MCF 10A (cell line): ENCODE measurements at regions not wholly inside any gene's neighbourhood (a gene's known extent, or its start where the extent isn't known, plus 50 kb on each side); places are given as distances from the start of the nearest gene placed in this dataset.
"Not testable (repeated sequence)": the region's sequence is repeated elsewhere in the genome, so short reads cannot be mapped to it uniquely, and the experiment has no call there.

Source experiments
- BruUV-seq: library from RNA; stranded (reverse); fragments of 400-500 nt; replicated peaks from 2 replicates; lab custom pipeline; 2021; lab: Mats Ljungman, UMichigan
- CTCF ChIA-PET: fragments of 300-600 bp; sonication (Branson Sonifier 250); formaldehyde crosslinking; extraction: SDS; loops from one replicate; lab custom pipeline; 2021; ENCODE audit warnings: antibody characterized with exemption, inconsistent platforms; lab: Yijun Ruan, JAX
- POLR2A ChIA-PET: fragments of 300-600, 350-650 bp; sonication (Branson Sonifier 250); formaldehyde crosslinking; extraction: SDS; loops from one replicate; lab custom pipeline; 2020; ENCODE audit warnings: antibody characterized with exemption, inconsistent platforms; lab: Yijun Ruan, JAX
- DNase-seq: peaks from one replicate; pipeline ENCODE4 v3.0.0-alpha.2; 2018; ENCODE audit not compliant: unreplicated experiment
- H3K27ac Mint-ChIP-seq: one replicate; pipeline ENCODE4 v1.8.0; 2022; ENCODE audit warnings: mild to moderate bottlenecking, low read depth, mixed read lengths; ENCODE audit not compliant: unreplicated experiment
- H3K27me3 Mint-ChIP-seq: one replicate; pipeline ENCODE4 v1.8.0; 2022; ENCODE audit warnings: mixed read lengths; ENCODE audit not compliant: insufficient read depth, unreplicated experiment
- H3K36me3 Mint-ChIP-seq: one replicate; pipeline ENCODE4 v1.8.0; 2022; ENCODE audit warnings: mild to moderate bottlenecking, moderate library complexity, mixed read lengths; ENCODE audit not compliant: insufficient read depth, unreplicated experiment
- H3K4me1 Mint-ChIP-seq: one replicate; pipeline ENCODE4 v1.8.0; 2022; ENCODE audit warnings: mixed read lengths; ENCODE audit not compliant: insufficient read depth, unreplicated experiment
- H3K4me3 Mint-ChIP-seq: one replicate; pipeline ENCODE4 v1.8.0; 2022; ENCODE audit warnings: mild to moderate bottlenecking, moderate library complexity, mixed read lengths; ENCODE audit not compliant: unreplicated experiment
- H3K9me3 Mint-ChIP-seq: one replicate; pipeline ENCODE4 v1.8.0; 2022; ENCODE audit warnings: mixed read lengths; ENCODE audit not compliant: unreplicated experiment
- intact Hi-C: fragments of 100-400 bp; cut with micrococcal nuclease; formaldehyde crosslinking; loops from 2 replicates; pipeline ENCODE4 v1.14.1; 2022
- TF ChIP-seq, protein P1 (sequence below): fragments of 200-600 bp; IDR thresholded peaks from one replicate; pipeline ENCODE4 v1.8.0; 2022; ENCODE audit warnings: antibody characterized with exemption, mild to moderate bottlenecking; ENCODE audit not compliant: unreplicated experiment

DNA sequence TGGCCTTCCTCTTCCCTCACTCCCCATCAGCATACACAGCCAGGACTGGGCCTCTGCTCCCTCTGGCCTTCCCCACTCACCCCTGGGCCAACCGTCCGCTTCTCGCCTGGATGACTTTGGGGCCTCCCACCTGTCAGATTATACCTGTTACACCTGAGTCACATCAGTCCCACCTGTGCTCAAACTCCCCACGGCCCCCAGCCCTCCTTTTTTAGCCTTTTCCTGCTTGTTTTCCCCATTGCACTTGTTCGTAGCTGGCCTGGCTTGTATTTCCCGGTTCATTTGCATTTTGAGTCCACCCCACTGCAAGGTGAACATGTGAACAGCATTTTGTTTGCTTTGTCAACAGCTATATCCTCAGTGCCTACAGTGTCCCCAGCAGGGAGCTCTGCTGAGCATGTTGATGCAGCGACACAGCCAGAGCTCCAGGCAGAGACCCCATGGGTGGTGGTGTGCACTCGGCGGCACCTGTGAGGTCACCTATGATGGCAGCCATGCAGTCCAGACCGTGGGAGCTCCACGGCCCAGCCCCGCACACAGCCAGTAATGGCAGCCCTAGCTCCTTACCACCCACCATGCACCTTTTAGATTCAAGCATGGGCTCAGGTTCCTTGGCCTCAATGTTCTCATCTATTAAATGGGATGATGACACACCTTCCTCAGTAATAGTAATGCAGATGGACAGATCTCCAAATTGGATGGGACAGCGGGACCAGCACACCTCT lies 276.4 kb upstream of the HS6ST1 start:
- no peak overlapping the region for H3K4me3 Mint-ChIP-seq
- CTCF ChIA-PET, result interaction anchor here (1.3 kb wide), 1 partner anchor 9 kb away, joined by 5 read pairs; no protein-coding TSS in a partner anchor
- H3K9me3 Mint-ChIP-seq, result no peaks in the 10 kb centered on the region
- POLR2A ChIA-PET, result no interaction called here
- no peaks in the 10 kb centered on the region for H3K36me3 Mint-ChIP-seq
- DNase-seq, result no peak
- H3K4me1 Mint-ChIP-seq, result no peaks in the 10 kb centered on the region
- intact Hi-C loops, result no loop called here
- H3K27me3 Mint-ChIP-seq, result no peaks in the 10 kb centered on the region
- no peak overlapping the region for H3K27ac Mint-ChIP-seq
- no TSS peak for BruUV-seq
- TF ChIP-seq, protein P1, sequence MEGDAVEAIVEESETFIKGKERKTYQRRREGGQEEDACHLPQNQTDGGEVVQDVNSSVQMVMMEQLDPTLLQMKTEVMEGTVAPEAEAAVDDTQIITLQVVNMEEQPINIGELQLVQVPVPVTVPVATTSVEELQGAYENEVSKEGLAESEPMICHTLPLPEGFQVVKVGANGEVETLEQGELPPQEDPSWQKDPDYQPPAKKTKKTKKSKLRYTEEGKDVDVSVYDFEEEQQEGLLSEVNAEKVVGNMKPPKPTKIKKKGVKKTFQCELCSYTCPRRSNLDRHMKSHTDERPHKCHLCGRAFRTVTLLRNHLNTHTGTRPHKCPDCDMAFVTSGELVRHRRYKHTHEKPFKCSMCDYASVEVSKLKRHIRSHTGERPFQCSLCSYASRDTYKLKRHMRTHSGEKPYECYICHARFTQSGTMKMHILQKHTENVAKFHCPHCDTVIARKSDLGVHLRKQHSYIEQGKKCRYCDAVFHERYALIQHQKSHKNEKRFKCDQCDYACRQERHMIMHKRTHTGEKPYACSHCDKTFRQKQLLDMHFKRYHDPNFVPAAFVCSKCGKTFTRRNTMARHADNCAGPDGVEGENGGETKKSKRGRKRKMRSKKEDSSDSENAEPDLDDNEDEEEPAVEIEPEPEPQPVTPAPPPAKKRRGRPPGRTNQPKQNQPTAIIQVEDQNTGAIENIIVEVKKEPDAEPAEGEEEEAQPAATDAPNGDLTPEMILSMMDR, result no peak

DNA sequence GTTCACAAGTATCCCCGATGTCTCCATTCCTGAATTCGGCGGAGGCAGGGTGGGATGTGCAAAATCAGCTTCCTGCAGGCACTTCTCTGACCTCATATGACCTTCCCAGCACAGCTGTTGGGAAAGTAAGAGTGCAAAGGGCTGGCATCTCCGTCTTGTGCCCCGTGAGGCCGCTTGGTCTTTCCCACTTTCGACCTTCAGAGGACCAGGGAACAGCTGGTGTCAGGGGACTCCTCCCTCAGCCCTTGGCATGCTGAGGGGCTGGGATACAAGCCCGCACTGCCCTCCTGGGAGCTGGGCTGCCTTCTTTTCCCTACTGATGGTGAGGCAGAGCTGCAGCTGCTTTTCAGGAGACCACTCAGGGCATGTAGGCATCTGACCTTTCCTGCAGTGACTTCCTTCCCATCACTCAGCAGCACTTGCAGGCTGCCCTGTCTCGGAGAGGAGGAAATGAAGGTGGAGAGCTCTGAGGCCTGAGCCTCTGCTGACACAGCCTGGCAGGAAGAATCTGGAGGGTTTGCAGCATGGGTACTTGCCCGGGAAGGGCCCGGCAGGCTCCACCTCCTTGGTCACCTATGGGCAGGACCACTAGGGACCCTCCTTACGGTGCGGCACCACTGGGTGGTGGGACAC lies 277.2 kb upstream of the HS6ST1 start:
- POLR2A ChIA-PET, result no interaction called here
- H3K27ac Mint-ChIP-seq, result no peak overlapping the region
- no peak for DNase-seq
- BruUV-seq, result no TSS peak
- H3K4me3 Mint-ChIP-seq, result no peak overlapping the region
- CTCF ChIA-PET, result interaction anchor here (1.3 kb wide), 1 partner anchor 10 kb away, joined by 5 read pairs; no protein-coding TSS in a partner anchor
- intact Hi-C loops, result no loop called here
- no peaks in the 10 kb centered on the region for H3K27me3 Mint-ChIP-seq
- TF ChIP-seq, protein P1, result no peak
- H3K36me3 Mint-ChIP-seq, result no peaks in the 10 kb centered on the region
- no peaks in the 10 kb centered on the region for H3K9me3 Mint-ChIP-seq
- no peaks in the 10 kb centered on the region for H3K4me1 Mint-ChIP-seq

DNA sequence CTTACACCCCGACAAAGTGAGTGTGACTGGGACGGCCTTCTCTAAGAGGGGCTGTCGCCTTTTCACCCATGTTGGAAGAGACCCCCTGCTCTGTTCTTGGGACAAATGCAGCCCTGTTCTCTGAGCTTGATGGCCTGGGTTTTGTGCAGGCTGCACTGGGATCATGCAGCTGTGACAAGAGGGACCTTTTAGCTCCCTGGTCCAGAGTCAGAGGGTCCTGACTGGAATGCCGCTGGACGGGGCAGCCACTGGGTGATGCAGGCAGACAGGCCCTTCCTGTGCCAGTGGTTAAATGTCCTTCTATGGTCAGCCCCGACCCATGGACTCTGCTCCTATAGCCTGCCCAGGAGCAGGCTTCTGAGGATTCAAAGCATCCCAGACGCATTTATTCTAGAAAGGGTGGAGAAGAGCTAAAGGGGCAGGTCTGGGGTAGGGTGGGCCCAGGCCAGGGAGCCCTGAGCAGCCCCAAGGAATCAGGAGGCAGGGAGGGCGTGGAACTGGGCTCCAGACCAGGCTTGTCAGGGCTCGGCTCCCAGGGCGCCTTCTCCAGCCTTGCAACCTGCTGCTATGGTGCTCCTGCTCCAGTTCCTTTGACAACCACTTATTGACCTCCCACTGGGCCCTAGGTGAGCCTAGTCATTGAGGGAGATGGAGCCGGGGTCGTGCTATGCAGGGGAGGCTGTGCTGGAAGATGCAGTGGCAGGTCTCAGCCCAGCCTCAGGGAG lies 277.9 kb upstream of the HS6ST1 start:
- ChIA-PET POLR2A (no interaction called here), CTCF (no interaction called here)
- no TSS peak for BruUV-seq
- TF ChIP-seq, protein P1, result no peak
- intact Hi-C loops, result no loop called here
- Mint-ChIP-seq H3K4me1 (no peaks in the 10 kb centered on the region), H3K36me3 (no peaks in the 10 kb centered on the region), H3K4me3 (no peak overlapping the region), H3K27me3 (no peaks in the 10 kb centered on the region), H3K9me3 (no peaks in the 10 kb centered on the region), H3K27ac (no peak overlapping the region)
- no peak for DNase-seq

DNA sequence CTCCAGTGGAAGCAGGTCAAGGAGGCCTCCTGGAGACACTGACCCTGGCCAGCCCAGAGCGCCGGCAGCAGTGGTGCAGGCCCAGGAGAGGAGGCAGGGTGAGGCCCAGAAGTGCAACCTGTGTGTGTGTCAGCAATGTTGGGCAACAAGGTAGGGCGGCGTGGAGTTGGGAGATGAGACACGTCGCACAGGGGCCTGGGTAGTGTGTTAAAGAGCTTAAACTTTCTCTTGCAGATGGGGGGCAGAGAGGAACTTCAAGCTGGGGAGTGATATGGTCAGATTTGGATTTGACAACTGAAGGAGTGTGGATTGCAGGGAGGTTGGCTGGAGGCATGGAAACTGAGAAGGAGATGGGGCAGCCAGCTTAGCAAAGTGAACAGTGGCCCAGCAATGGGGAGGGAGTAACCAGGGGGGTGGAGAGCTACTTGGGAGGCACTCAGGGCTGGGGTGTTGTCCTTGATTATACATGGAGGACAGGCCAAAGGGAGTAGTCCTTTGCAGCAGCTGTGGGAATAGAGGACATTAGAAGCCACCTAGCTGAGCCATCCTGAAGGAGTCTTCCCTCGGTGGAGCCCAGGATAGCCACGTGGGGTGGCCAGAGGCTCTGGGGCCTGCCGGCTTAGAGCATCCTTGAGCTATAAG lies 278.6 kb upstream of the HS6ST1 start:
- POLR2A ChIA-PET, result no interaction called here
- CTCF ChIA-PET, result no interaction called here
- TF ChIP-seq, protein P1, result no peak
- Mint-ChIP-seq H3K4me3 (no peak overlapping the region), H3K4me1 (no peaks in the 10 kb centered on the region), H3K27me3 (no peaks in the 10 kb centered on the region), H3K9me3 (no peaks in the 10 kb centered on the region), H3K27ac (no peak overlapping the region), H3K36me3 (no peaks in the 10 kb centered on the region)
- DNase-seq, result no peak
- intact Hi-C loops, result no loop called here
- BruUV-seq, result no TSS peak

DNA sequence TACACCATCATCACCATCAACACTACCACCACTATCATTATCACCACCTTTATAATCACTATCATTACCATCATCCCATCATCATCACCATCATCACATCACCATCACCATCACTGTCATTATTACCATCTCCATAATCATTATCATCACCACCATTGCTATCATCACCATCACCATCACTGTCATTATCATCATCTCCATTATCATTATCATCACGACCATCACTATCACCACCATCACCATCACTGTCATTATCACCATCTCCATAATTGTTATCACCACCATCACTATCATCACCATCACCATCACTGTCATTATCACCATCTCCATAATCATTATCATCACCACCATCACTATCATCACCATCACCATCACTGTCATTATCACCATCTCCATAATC lies 279.6 kb upstream of the HS6ST1 start:
- BruUV-seq, H3K9me3 Mint-ChIP-seq, CTCF ChIA-PET, H3K36me3 Mint-ChIP-seq, H3K4me1 Mint-ChIP-seq, H3K4me3 Mint-ChIP-seq, H3K27me3 Mint-ChIP-seq, DNase-seq, intact Hi-C loops, H3K27ac Mint-ChIP-seq, POLR2A ChIA-PET: not testable (repeated sequence)
